GM12801 (cell line): ENCODE measurements at regions not wholly inside any gene's neighbourhood (a gene's known extent, or its start where the extent isn't known, plus 50 kb on each side); places are given as distances from the start of the nearest gene placed in this dataset.

ENCODE experiments used
- TF ChIP-seq, protein P1 (sequence below): IDR thresholded peaks from one replicate; pipeline ENCODE4 v1.5.1; 2011; ENCODE audit warnings: control low read depth; ENCODE audit not compliant: insufficient read length; ENCODE audit errors: extremely low read depth

GRCh38 chr4:183783991-183784553 lies 121.0 kb upstream of the STOX2 start:
- TF ChIP-seq, protein P1, sequence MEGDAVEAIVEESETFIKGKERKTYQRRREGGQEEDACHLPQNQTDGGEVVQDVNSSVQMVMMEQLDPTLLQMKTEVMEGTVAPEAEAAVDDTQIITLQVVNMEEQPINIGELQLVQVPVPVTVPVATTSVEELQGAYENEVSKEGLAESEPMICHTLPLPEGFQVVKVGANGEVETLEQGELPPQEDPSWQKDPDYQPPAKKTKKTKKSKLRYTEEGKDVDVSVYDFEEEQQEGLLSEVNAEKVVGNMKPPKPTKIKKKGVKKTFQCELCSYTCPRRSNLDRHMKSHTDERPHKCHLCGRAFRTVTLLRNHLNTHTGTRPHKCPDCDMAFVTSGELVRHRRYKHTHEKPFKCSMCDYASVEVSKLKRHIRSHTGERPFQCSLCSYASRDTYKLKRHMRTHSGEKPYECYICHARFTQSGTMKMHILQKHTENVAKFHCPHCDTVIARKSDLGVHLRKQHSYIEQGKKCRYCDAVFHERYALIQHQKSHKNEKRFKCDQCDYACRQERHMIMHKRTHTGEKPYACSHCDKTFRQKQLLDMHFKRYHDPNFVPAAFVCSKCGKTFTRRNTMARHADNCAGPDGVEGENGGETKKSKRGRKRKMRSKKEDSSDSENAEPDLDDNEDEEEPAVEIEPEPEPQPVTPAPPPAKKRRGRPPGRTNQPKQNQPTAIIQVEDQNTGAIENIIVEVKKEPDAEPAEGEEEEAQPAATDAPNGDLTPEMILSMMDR: no peak

DNA sequence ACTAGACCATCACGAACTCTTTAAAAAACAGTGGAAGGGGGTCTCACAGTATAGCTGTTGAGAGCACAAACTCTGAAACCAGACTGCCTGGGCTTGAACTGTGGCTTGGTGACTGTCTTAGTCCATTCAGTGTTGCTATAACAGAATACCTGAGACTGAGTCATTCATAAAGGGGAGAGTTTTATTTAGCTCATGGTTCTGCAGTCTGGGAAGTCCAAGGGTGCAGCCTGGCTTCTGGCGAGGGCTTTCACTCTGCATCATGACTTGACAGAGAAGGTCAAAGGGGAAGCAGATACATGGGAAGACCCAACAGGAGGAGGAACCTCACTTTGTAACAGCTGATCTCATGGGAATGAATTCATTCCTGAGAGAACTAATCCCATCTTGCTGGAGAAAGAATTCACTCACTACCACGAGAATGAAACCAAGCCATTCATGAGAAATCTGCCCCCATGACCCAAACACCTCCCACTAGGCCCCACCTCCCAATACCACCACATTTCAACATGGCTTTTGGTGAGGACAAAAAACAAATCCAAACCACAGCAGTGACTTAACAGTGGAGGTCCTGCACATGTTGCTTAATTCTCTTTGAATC lies 116.7 kb upstream of the STOX2 start:
- TF ChIP-seq, protein P1: no peak

- TF ChIP-seq, protein P1: no peak
Measured at GRCh38 chr4:183789657-183790056, 115.5 kb upstream of the STOX2 start.

DNA sequence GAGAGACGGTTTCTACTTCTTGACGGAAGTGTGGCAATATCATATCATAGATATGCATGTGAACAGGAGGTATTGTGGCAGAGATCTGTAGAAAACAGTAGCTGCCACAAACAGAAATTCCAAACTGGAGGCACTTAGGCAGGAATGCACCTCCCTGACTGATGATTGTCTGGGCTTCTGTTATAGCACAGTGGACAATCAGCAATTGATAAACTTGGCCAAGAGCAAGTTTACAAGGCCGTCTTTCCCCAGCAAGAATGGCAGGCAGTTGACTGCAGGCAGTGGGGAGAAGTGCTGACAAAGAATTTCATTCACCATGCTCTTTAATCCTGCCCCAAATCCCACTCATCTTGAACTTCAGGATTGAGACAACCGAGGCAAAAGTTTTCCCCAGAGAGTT lies 114.4 kb upstream of the STOX2 start:
- TF ChIP-seq, protein P1: no peak

DNA sequence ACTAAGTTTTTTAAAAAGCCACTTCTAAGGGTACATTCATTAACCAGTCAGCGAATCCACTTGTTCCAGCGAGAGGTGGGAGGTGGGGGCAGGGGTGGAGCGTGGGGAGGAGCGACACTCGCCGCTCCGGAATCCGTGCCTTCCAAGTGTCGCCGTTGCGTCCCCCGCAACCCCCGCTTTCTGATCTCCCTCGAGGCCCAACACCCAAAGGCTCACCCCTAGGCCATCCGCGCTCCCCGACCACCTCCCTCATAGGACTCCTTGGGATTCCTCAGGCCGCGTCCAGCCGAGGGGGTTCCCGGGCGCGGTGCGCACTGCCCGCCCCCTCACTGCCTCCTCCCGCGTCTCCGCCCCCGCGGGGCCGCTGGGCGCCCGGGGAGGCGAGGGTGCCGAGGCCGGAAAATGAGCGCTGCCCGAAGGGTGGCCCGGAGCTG lies 108.1 kb upstream of the STOX2 start:
- TF ChIP-seq, protein P1: no peak

DNA sequence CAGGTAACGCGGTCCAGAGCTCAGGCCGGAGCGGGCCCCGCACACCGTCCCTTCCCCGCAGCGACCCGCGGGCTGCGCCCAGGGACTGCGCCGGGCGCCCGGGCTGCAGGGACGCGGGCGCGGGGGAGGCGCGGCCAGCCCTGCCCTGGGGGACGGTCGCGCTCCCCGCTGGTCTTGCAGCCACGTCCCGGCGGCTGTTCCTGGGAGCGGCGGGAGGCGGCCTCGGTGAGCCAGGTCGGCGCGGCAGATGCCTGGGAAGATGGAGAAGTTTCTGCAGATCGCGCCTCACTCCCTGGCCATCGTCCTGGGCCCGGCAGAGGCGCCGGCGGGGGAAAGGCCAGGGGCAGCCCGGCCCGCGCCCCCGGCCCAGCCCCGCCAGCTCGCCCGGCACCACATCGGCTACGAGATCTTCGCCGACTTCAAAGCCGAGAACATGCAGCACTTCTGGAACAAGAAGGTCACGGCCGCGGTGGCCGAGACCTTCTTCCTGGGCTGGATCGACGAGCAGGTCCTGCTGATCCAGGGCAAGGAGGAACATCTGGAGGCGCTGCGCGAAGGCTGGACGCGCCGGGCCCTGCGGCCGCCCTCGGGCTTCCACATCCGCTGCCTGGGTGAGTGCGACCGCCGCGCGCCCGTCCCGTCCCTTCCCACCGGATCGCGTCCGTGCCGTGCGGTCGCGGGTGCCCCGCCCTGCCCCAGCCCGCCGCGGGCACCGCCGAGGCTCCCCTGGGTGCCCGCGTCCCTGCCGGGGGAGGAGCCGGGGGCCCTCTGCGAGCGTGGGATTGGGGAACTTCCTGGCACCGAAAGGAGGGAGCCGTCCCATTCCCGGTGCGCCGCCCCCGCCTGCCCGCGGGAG lies 107.4 kb upstream of the STOX2 start:
- TF ChIP-seq, protein P1: no peak
